HuH-7 (cell line): ENCODE measurements at regions not wholly inside any gene's neighbourhood (a gene's known extent, or its start where the extent isn't known, plus 50 kb on each side); places are given as distances from the start of the nearest gene placed in this dataset.
"Not testable (repeated sequence)": the region's sequence is repeated elsewhere in the genome, so short reads cannot be mapped to it uniquely, and the experiment has no call there.

Source experiments
- DNase-seq: peaks from one replicate; pipeline ENCODE4 v3.0.0; 2011; ENCODE audit warnings: low spot score

GRCh38 chr16:5977329-5977728, 879.7 kb upstream of the EEF2KMT start:
- no peak for DNase-seq

- DNase-seq = no peak
Observed at GRCh38 chr16:5972747-5973146, 875.2 kb upstream of the EEF2KMT start.

- DNase-seq = no peak
Observed at GRCh38 chr16:5971924-5972323, 874.3 kb upstream of the EEF2KMT start.

- DNase-seq = no peak
Observed at GRCh38 chr16:5971106-5971505, 873.5 kb upstream of the EEF2KMT start.

GRCh38 chr16:5966004-5966403, 868.4 kb upstream of the EEF2KMT start:
- no peak for DNase-seq

GRCh38 chr16:5965321-5965720, 867.7 kb upstream of the EEF2KMT start:
- DNase-seq = no peak

GRCh38 chr16:5951486-5951885, 853.9 kb upstream of the EEF2KMT start:
- DNase-seq = no peak

GRCh38 chr16:5944971-5945370, 847.4 kb upstream of the EEF2KMT start:
- no peak for DNase-seq

- DNase-seq = no peak
Observed at GRCh38 chr16:5938607-5939006, 841.0 kb upstream of the EEF2KMT start.

- DNase-seq = no peak
Observed at GRCh38 chr16:5932906-5933305, 835.3 kb upstream of the EEF2KMT start.

GRCh38 chr16:5928476-5929065, 831.0 kb upstream of the EEF2KMT start:
- DNase-seq = no peak

GRCh38 chr16:5925850-5926249, 828.3 kb upstream of the EEF2KMT start:
- no peak for DNase-seq

- DNase-seq = no peak
Observed at GRCh38 chr16:5922686-5923085, 825.1 kb upstream of the EEF2KMT start.

GRCh38 chr16:5918567-5919130, 821.1 kb upstream of the EEF2KMT start:
- DNase-seq = peak; percentile 10

GRCh38 chr16:5917436-5918195, 820.0 kb upstream of the EEF2KMT start:
- DNase-seq = no peak

GRCh38 chr16:5916711-5917191, 819.2 kb upstream of the EEF2KMT start:
- no peak for DNase-seq

- no peak for DNase-seq
Observed at GRCh38 chr16:5911241-5911640, 813.6 kb upstream of the EEF2KMT start.

GRCh38 chr16:5909556-5909955, 812.0 kb upstream of the EEF2KMT start:
- DNase-seq = not testable (repeated sequence)

GRCh38 chr16:5907544-5907943, 809.9 kb upstream of the EEF2KMT start:
- no peak for DNase-seq

- DNase-seq = no peak
Observed at GRCh38 chr16:5906351-5906750, 808.8 kb upstream of the EEF2KMT start.

GRCh38 chr16:5905935-5906334, 808.3 kb upstream of the EEF2KMT start:
- DNase-seq = no peak

- DNase-seq = no peak
Observed at GRCh38 chr16:5903832-5904231, 806.2 kb upstream of the EEF2KMT start.

GRCh38 chr16:5903153-5903552, 805.6 kb upstream of the EEF2KMT start:
- no peak for DNase-seq
